Stomach (tissue), 4 donors: ENCODE measurements at regions not wholly inside any gene's neighbourhood (a gene's known extent, or its start where the extent isn't known, plus 50 kb on each side); places are given as distances from the start of the nearest gene placed in this dataset.

Experiments used
- POLR2A ChIP-seq, 4 donors: fragments of 450-650 bp; IDR thresholded peaks; one replicate each; pipeline ENCODE4 v1.6.1; 2016; ENCODE audit warnings: antibody characterized with exemption in 4 of 4, control low read depth in 2 of 4, mild to moderate bottlenecking in 1 of 4, moderate library complexity in 1 of 4
- TF ChIP-seq, protein P1 (sequence below), 7 experiments: fragments of 450-650 bp in 4 of 7; fragments of 200-600 bp in 3 of 7; sonication (generic) in 3 of 7; IDR thresholded peaks; one replicate each; pipeline ENCODE4 v1.5.1; 2016 to 2019; ENCODE audit warnings: antibody characterized with exemption in 7 of 7, control low read depth in 2 of 7, mild to moderate bottlenecking in 1 of 7

DNA sequence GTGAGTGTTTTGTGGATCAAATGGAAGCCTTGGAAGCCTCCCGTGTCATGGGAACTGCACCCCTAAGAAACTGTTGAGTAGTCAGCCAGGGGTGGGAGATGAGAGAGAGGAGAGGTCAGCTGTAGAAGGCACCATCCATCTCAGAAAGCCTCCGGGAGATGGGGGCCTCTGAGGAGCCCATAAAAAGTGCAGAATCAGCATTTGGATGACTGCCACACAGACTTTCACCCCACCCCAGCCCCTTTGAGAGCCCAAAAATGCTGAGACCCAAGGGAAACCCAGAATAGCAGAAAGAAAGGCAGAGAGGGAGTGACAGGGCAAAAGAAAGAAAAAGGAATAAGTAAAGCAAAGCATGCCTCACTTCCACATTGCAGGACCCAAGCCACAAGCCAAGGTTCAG, 443.1 kb upstream of the ZEB2 start:
- TF ChIP-seq, protein P1, sequence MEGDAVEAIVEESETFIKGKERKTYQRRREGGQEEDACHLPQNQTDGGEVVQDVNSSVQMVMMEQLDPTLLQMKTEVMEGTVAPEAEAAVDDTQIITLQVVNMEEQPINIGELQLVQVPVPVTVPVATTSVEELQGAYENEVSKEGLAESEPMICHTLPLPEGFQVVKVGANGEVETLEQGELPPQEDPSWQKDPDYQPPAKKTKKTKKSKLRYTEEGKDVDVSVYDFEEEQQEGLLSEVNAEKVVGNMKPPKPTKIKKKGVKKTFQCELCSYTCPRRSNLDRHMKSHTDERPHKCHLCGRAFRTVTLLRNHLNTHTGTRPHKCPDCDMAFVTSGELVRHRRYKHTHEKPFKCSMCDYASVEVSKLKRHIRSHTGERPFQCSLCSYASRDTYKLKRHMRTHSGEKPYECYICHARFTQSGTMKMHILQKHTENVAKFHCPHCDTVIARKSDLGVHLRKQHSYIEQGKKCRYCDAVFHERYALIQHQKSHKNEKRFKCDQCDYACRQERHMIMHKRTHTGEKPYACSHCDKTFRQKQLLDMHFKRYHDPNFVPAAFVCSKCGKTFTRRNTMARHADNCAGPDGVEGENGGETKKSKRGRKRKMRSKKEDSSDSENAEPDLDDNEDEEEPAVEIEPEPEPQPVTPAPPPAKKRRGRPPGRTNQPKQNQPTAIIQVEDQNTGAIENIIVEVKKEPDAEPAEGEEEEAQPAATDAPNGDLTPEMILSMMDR (IDR thresholded peaks at IDR 0.05) = no peak
- TF ChIP-seq POLR2A (IDR thresholded peaks at IDR 0.05) = no peak
